ELR (cell line): ENCODE measurements at regions not wholly inside any gene's neighbourhood (a gene's known extent, or its start where the extent isn't known, plus 50 kb on each side); places are given as distances from the start of the nearest gene placed in this dataset.
"Not testable (repeated sequence)": the region's sequence is repeated elsewhere in the genome, so short reads cannot be mapped to it uniquely, and the experiment has no call there.

Experiments
- DNase-seq: peaks from one replicate; pipeline ENCODE4 v3.0.0-alpha.2; 2015; ENCODE audit warnings: low read depth

- DNase-seq = no peak
These were observed 169.1 kb upstream of the TBX3 start for GRCh38 chr12:114852976-114853529.

- DNase-seq = no peak
These were observed 168.0 kb upstream of the TBX3 start for GRCh38 chr12:114851981-114852380.

GRCh38 chr12:114850661-114851275, 166.8 kb upstream of the TBX3 start:
- no peak for DNase-seq

- DNase-seq = peak; percentile 34
These were observed 164.7 kb upstream of the TBX3 start for GRCh38 chr12:114848666-114849065.

- DNase-seq = no peak
These were observed 163.6 kb upstream of the TBX3 start for GRCh38 chr12:114847441-114848035.

- DNase-seq = no peak
These were observed 162.8 kb upstream of the TBX3 start for GRCh38 chr12:114846771-114847170.

GRCh38 chr12:114841557-114842251, 157.7 kb upstream of the TBX3 start:
- no peak for DNase-seq

- DNase-seq = no peak
These were observed 154.5 kb upstream of the TBX3 start for GRCh38 chr12:114838480-114838879.

- DNase-seq = no peak
These were observed 152.6 kb upstream of the TBX3 start for GRCh38 chr12:114836609-114837008.

- peak; percentile 85 for DNase-seq
These were observed 151.1 kb upstream of the TBX3 start for GRCh38 chr12:114835031-114835430.

- peak; percentile 82 for DNase-seq
These were observed 150.6 kb upstream of the TBX3 start for GRCh38 chr12:114834621-114835020.

GRCh38 chr12:114829833-114830232, 145.9 kb upstream of the TBX3 start:
- DNase-seq = no peak

GRCh38 chr12:114829244-114829643, 145.3 kb upstream of the TBX3 start:
- not testable (repeated sequence) for DNase-seq

GRCh38 chr12:114827461-114827860, 143.5 kb upstream of the TBX3 start:
- no peak for DNase-seq

GRCh38 chr12:114826244-114826643, 142.3 kb upstream of the TBX3 start:
- no peak for DNase-seq

GRCh38 chr12:114823724-114824123, 139.7 kb upstream of the TBX3 start:
- no peak for DNase-seq

- DNase-seq = no peak
These were observed 137.6 kb upstream of the TBX3 start for GRCh38 chr12:114821570-114821969.

- no peak for DNase-seq
These were observed 136.8 kb upstream of the TBX3 start for GRCh38 chr12:114820796-114821195.

- no peak for DNase-seq
These were observed 133.8 kb upstream of the TBX3 start for GRCh38 chr12:114817571-114818425.

GRCh38 chr12:114815026-114815795, 131.2 kb upstream of the TBX3 start:
- DNase-seq = no peak
